GM06990 (cell line): ENCODE measurements at regions not wholly inside any gene's neighbourhood (a gene's known extent, or its start where the extent isn't known, plus 50 kb on each side); places are given as distances from the start of the nearest gene placed in this dataset.

Experiments
- DNase-seq: peaks from one replicate; pipeline ENCODE4 v3.0.0-alpha.2; 2011; ENCODE audit not compliant: insufficient read length; ENCODE audit errors: extremely low read depth
- H3K27me3 ChIP-seq: replicated peaks from 2 replicates; pipeline ENCODE4 v1.6.0; 2011; ENCODE audit warnings: low read length; ENCODE audit not compliant: control insufficient read depth, insufficient read depth
- H3K36me3 ChIP-seq: 2 replicates; pipeline ENCODE4 v1.5.1; 2011; ENCODE audit warnings: low read length; ENCODE audit not compliant: control insufficient read depth, insufficient read depth
- H3K4me3 ChIP-seq: replicated peaks from 2 replicates; pipeline ENCODE4 v1.5.1; 2011; ENCODE audit warnings: low read depth, mild to moderate bottlenecking, control low read depth, low read length
- TF ChIP-seq, protein P1 (sequence below): IDR thresholded peaks from 2 replicates; pipeline ENCODE4 v1.5.1; 2011; ENCODE audit warnings: low read length, control low read depth, mild to moderate bottlenecking, inconsistent platforms; ENCODE audit not compliant: insufficient read depth, poor library complexity, severe bottlenecking

DNA sequence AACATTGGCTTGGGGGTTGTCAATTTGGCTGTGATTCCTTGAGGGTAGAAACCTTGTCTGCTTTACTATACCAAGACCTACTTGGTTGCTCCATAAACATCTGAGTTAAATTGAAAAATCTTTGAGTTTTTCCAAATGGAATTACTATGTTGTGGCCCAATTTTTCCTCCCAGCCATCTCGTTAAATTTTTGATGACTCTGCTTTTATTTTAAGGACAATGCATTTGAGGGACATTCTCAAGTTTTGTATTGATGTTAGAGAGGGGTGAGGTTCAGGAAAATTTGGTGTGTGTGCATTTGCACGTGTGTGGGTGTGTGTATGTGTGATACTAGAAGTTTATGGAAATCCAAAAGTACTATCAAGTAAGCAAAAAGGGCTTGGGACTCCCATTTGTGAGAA lies 491.4 kb upstream of the KLF4 start:
- no peak for DNase-seq
- no peaks in the 10 kb centered on the region for H3K27me3 ChIP-seq
- TF ChIP-seq, protein P1, sequence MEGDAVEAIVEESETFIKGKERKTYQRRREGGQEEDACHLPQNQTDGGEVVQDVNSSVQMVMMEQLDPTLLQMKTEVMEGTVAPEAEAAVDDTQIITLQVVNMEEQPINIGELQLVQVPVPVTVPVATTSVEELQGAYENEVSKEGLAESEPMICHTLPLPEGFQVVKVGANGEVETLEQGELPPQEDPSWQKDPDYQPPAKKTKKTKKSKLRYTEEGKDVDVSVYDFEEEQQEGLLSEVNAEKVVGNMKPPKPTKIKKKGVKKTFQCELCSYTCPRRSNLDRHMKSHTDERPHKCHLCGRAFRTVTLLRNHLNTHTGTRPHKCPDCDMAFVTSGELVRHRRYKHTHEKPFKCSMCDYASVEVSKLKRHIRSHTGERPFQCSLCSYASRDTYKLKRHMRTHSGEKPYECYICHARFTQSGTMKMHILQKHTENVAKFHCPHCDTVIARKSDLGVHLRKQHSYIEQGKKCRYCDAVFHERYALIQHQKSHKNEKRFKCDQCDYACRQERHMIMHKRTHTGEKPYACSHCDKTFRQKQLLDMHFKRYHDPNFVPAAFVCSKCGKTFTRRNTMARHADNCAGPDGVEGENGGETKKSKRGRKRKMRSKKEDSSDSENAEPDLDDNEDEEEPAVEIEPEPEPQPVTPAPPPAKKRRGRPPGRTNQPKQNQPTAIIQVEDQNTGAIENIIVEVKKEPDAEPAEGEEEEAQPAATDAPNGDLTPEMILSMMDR, result no peak
- no peak overlapping the region for H3K4me3 ChIP-seq
- H3K36me3 ChIP-seq, result no peaks in the 10 kb centered on the region

DNA sequence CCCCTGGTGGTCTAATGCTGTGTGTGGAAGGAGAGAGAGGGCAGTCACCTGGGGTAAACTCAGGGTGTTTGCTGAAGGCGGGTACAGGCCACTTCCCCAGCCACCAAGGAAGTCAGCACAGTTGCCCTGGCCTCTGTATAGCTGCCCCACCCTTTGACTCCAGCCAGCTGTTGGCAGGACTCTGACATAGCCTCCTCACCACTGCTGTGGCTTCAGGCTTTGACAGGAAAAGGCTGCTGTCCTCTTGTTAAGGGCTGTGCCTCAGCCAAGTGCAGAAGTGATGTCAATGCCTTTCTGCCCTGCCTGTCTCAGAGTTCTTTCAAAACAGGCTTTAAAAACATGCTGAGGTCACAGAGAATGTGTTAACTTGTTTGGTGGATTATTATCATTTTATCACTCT lies 487.2 kb upstream of the KLF4 start:
- Histone ChIP-seq H3K4me3 (no peak overlapping the region), H3K27me3 (no peaks in the 10 kb centered on the region), H3K36me3 (no peaks in the 10 kb centered on the region)
- TF ChIP-seq, protein P1, result no peak
- DNase-seq, result no peak

DNA sequence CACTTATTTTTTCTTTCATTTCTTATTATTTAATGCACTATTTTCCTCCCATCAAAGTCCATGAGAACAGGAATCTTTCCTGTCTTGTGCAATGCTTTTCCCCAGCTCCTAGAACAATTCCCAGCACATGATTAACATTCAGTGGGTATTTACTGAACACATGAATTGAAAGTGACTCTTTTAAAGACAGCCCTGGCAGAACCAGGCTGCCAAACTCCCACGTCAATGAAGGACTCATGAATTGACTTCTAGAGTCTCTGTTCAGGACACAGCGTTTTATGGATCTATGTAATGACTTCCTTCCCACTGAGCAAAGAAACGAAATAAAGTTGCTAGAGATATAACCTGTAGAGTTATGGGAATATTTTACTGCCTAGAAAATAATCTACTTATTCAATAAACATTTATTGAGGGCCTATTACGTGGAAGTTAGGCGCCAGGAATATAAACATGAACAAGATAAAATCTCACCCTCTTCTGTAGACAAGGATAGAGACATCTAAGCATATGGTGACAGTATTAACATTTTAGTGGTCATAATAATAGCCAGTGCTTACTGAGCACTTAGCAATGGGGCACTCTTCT lies 485.9 kb upstream of the KLF4 start:
- no peaks in the 10 kb centered on the region for H3K27me3 ChIP-seq
- no peak overlapping the region for H3K4me3 ChIP-seq
- TF ChIP-seq, protein P1, result no peak
- no peak for DNase-seq
- no peaks in the 10 kb centered on the region for H3K36me3 ChIP-seq

DNA sequence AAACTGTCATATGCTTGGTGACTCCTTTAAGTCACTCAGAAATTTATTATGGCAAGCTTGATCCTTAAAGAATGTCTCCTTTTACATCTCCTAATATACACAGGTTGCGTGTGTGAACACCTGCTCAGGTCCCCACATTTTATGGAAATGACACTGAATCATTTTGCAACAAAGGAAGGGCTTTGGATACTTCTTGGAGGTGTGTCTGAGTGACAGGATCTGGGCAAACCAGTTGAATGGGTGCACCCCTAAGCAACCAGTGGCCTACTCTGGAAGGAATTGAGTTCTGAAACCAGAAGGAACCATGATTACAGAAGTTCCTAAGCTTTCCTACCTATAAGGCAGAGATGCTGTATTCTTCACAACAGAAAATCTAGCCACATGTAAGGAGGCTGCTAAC lies 483.9 kb upstream of the KLF4 start:
- Histone ChIP-seq H3K27me3 (no peaks in the 10 kb centered on the region), H3K4me3 (no peak overlapping the region), H3K36me3 (no peaks in the 10 kb centered on the region)
- TF ChIP-seq, protein P1, result no peak
- no peak for DNase-seq

DNA sequence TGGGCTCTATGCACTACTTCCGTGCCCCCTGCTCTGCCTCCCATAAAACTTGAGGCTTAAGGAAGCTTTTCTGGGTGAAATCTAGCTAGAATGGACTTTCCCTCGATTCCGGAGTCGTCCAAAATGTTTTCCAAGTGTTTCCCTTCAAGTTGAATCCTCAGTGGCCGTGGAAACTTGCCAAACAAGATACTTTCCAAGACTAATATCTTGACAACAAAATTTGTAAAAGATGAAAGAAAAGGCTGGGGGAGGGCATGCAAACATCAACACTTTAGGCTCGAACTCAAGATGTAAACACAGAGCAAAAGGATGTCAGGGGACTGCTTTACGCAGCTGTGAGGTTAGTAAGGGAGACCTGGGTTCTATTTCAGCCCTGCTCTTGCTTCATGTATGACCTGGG lies 482.8 kb upstream of the KLF4 start:
- TF ChIP-seq, protein P1, result no peak
- H3K27me3 ChIP-seq, result no peaks in the 10 kb centered on the region
- no peak overlapping the region for H3K4me3 ChIP-seq
- H3K36me3 ChIP-seq, result no peaks in the 10 kb centered on the region
- DNase-seq, result no peak

DNA sequence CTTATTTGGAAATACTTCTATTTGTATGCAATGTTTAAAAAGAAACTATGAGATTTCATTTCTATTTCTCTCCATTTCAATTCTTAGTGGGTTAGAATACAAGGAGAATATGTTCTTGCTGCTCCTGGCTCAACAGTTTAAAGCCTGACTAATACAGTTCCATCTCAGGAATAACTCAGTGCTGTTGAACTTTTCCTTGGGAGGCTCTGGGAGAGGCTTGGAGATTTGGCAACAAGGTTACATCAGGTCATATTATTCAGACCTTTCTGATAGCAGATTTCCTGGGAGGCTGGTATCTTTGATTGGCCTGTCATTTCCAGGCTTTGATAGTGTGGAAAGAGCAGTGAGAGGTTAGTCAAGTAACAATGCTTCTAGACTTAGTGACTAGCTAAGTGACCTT lies 481.7 kb upstream of the KLF4 start:
- DNase-seq, result no peak
- Histone ChIP-seq H3K36me3 (no peaks in the 10 kb centered on the region), H3K4me3 (no peak overlapping the region), H3K27me3 (no peaks in the 10 kb centered on the region; the same call in 1 of the 2 replicates)
- TF ChIP-seq, protein P1, result no peak
